Suprapubic skin (tissue), 4 donors: ENCODE measurements at regions not wholly inside any gene's neighbourhood (a gene's known extent, or its start where the extent isn't known, plus 50 kb on each side); places are given as distances from the start of the nearest gene placed in this dataset.
A peak's percentile ranks its signal among the peaks of the same experiment; 100 is the strongest.
"Not testable (repeated sequence)": the region's sequence is repeated elsewhere in the genome, so short reads cannot be mapped to it uniquely, and the experiment has no call there.

Experiments used
- DNase-seq, 2 donors: peaks; one replicate each; pipeline ENCODE4 v3.0.0-alpha.2; 2019; ENCODE audit warnings: low spot score in 2 of 2
- H3K27ac ChIP-seq: fragments of 200-600 bp; sonication (generic); one replicate; pipeline ENCODE4 v1.5.1; 2019
- H3K27me3 ChIP-seq: fragments of 200-600 bp; sonication (generic); one replicate; pipeline ENCODE4 v1.5.1; 2019
- H3K36me3 ChIP-seq: fragments of 200-600 bp; sonication (generic); one replicate; pipeline ENCODE4 v1.5.1; 2019
- H3K4me1 ChIP-seq: fragments of 200-600 bp; sonication (generic); one replicate; pipeline ENCODE4 v1.5.1; 2019
- H3K4me3 ChIP-seq: fragments of 200-600 bp; sonication (generic); one replicate; pipeline ENCODE4 v1.5.1; 2019; ENCODE audit warnings: mild to moderate bottlenecking
- H3K9me3 ChIP-seq: fragments of 200-600 bp; sonication (generic); one replicate; pipeline ENCODE4 v1.5.1; 2019
- WGBS: methylation state at CpG from one replicate; pipeline ENCODE4 v1.1.5; 2018; 5-methylcytosine and 5-hydroxymethylcytosine counted together

- H3K27me3 ChIP-seq, H3K4me1 ChIP-seq, H3K36me3 ChIP-seq, H3K27ac ChIP-seq, H3K4me3 ChIP-seq, H3K9me3 ChIP-seq, DNase-seq: not testable (repeated sequence)
- WGBS: 85% methylated on average over 14 of the region's 14 CpGs
These were observed 301.2 kb downstream of the GOLGA6L6 start for GRCh38 chr15:20240366-20240917.

GRCh38 chr15:20239186-20239585, 302.4 kb downstream of the GOLGA6L6 start:
- not testable (repeated sequence) for H3K4me1 ChIP-seq, DNase-seq, H3K27ac ChIP-seq, H3K27me3 ChIP-seq, H3K36me3 ChIP-seq, H3K9me3 ChIP-seq, H3K4me3 ChIP-seq
- WGBS: 88% methylated on average over 4 of the region's 4 CpGs

- not testable (repeated sequence) for H3K27me3 ChIP-seq, H3K4me3 ChIP-seq, H3K36me3 ChIP-seq, H3K27ac ChIP-seq, H3K4me1 ChIP-seq, H3K9me3 ChIP-seq
- DNase-seq: peak in 1 of 2 donors; percentile 64
- 77% methylated on average over 13 of the region's 13 CpGs for WGBS
These were observed 304.2 kb downstream of the GOLGA6L6 start for GRCh38 chr15:20237256-20238020.

GRCh38 chr15:20235728-20236127, 305.9 kb downstream of the GOLGA6L6 start:
- not testable (repeated sequence) for H3K27ac ChIP-seq, H3K4me3 ChIP-seq, H3K27me3 ChIP-seq, H3K36me3 ChIP-seq, DNase-seq, H3K4me1 ChIP-seq, H3K9me3 ChIP-seq
- WGBS: 87% methylated on average over 6 of the region's 6 CpGs

GRCh38 chr15:20234006-20234540, 307.5 kb downstream of the GOLGA6L6 start:
- H3K36me3 ChIP-seq, H3K4me3 ChIP-seq, H3K27ac ChIP-seq, H3K27me3 ChIP-seq, H3K9me3 ChIP-seq, H3K4me1 ChIP-seq, DNase-seq: not testable (repeated sequence)
- 84% methylated on average over 12 of the region's 12 CpGs for WGBS

- 69% methylated on average over 5 of the region's 5 CpGs for WGBS
- not testable (repeated sequence) for DNase-seq
These were observed 309.1 kb downstream of the GOLGA6L6 start for GRCh38 chr15:20232457-20232856.

GRCh38 chr15:20230656-20231055, 310.9 kb downstream of the GOLGA6L6 start:
- not testable (repeated sequence) for DNase-seq, H3K4me1 ChIP-seq
- WGBS: 70% methylated on average over 3 of the region's 3 CpGs

More at GRCh38 chr15:20232457-20232856, 309.1 kb downstream of the GOLGA6L6 start:
- H3K4me1 ChIP-seq, H3K27ac ChIP-seq, H3K9me3 ChIP-seq, H3K27me3 ChIP-seq, H3K4me3 ChIP-seq, H3K36me3 ChIP-seq: not testable (repeated sequence)

GRCh38 chr15:20228791-20229190, 312.8 kb downstream of the GOLGA6L6 start:
- H3K4me3 ChIP-seq, H3K36me3 ChIP-seq, H3K27ac ChIP-seq, H3K4me1 ChIP-seq, DNase-seq, H3K27me3 ChIP-seq, H3K9me3 ChIP-seq: not testable (repeated sequence)
- 80% methylated on average over 8 of the region's 8 CpGs for WGBS

More at GRCh38 chr15:20230656-20231055, 310.9 kb downstream of the GOLGA6L6 start:
- not testable (repeated sequence) for H3K27me3 ChIP-seq, H3K36me3 ChIP-seq, H3K27ac ChIP-seq, H3K9me3 ChIP-seq, H3K4me3 ChIP-seq

GRCh38 chr15:20227119-20227853, 314.3 kb downstream of the GOLGA6L6 start:
- not testable (repeated sequence) for H3K36me3 ChIP-seq, DNase-seq, H3K27ac ChIP-seq, H3K4me3 ChIP-seq, H3K9me3 ChIP-seq, H3K27me3 ChIP-seq, H3K4me1 ChIP-seq
- 63% methylated on average over 1 of the region's 1 CpG for WGBS

- not testable (repeated sequence) for H3K36me3 ChIP-seq, H3K27ac ChIP-seq, H3K4me1 ChIP-seq, H3K4me3 ChIP-seq, DNase-seq, H3K9me3 ChIP-seq, H3K27me3 ChIP-seq
- 72% methylated on average over 2 of the region's 2 CpGs for WGBS
These were observed 315.1 kb downstream of the GOLGA6L6 start for GRCh38 chr15:20226531-20226930.

GRCh38 chr15:20221063-20221462, 320.5 kb downstream of the GOLGA6L6 start:
- H3K9me3 ChIP-seq, H3K4me3 ChIP-seq, H3K27me3 ChIP-seq, DNase-seq, H3K36me3 ChIP-seq, H3K4me1 ChIP-seq, H3K27ac ChIP-seq: not testable (repeated sequence)
- WGBS: 64% methylated on average over 4 of the region's 4 CpGs

- not testable (repeated sequence) for H3K27me3 ChIP-seq, H3K4me3 ChIP-seq, H3K4me1 ChIP-seq, H3K36me3 ChIP-seq, H3K27ac ChIP-seq, DNase-seq, H3K9me3 ChIP-seq
- 89% methylated on average over 4 of the region's 4 CpGs for WGBS
These were observed 322.4 kb downstream of the GOLGA6L6 start for GRCh38 chr15:20219171-20219570.

- not testable (repeated sequence) for DNase-seq, H3K4me1 ChIP-seq, H3K27me3 ChIP-seq, H3K4me3 ChIP-seq, H3K36me3 ChIP-seq, H3K9me3 ChIP-seq, H3K27ac ChIP-seq
- WGBS: 60% methylated on average over 4 of the region's 4 CpGs
These were observed 325.9 kb downstream of the GOLGA6L6 start for GRCh38 chr15:20215700-20216099.

- not testable (repeated sequence) for H3K27ac ChIP-seq, H3K4me3 ChIP-seq, H3K36me3 ChIP-seq, H3K4me1 ChIP-seq, H3K27me3 ChIP-seq, H3K9me3 ChIP-seq, DNase-seq
- WGBS: 48% methylated on average over 1 of the region's 1 CpG
These were observed 327.5 kb downstream of the GOLGA6L6 start for GRCh38 chr15:20214101-20214500.
